ENCODE measurements at regions not wholly inside any gene's neighbourhood (a gene's known extent, or its start where the extent isn't known, plus 50 kb on each side); places are given as distances from the start of the nearest gene placed in this dataset. TPM values are rescaled to one million over a fixed set of nuclear protein-coding genes. Genes with fewer than 3 reads are reported as not detected.

Small RNA genes lying in the stretch of these regions (small RNA-seq; reads per million reads assigned to genes)
- not detected for gene RNU1-130P
